GM18868 (cell line): ENCODE measurements at regions not wholly inside any gene's neighbourhood (a gene's known extent, or its start where the extent isn't known, plus 50 kb on each side); places are given as distances from the start of the nearest gene placed in this dataset.
"Not testable (repeated sequence)": the region's sequence is repeated elsewhere in the genome, so short reads cannot be mapped to it uniquely, and the experiment has no call there.

Experiments
- ATAC-seq: cut with Tn5 transposase; IDR thresholded peaks from one replicate; pipeline ENCODE4 v1.9.1; 2021; ENCODE audit warnings: mild to moderate bottlenecking, moderate library complexity; ENCODE audit not compliant: unreplicated experiment

DNA sequence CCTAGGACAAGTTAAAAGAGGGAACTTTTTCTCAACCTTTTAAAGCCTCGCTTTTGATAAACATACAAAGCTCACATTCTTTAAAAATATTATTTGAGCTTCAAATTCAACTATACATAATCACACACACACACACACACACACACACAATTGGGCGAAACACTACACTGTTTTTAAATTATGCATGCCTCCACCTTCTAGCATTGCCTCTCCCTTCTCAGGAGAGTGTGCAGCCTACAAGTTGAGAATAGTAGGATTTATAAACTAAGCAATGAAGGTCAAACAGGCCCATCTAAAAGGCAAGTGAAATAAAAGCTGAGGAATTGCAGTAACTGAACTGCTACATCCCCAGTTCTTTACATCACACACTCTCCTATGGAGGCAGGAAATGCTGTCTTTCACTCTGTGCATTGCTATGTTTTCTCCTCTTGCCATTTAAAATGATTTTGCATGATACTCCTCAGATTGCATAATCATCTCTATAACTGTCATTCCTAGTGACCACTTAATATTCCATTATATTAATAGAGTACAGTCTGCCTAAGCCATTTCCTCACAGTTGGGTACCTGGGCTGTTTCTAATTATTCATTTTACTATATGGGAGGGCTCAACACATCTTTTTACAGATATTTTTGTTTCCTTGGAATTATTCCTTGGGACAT lies 92.5 kb upstream of the KCNE2 start:
- no peak for ATAC-seq

GRCh38 chr21:34272321-34272720 lies 91.5 kb upstream of the KCNE2 start:
- ATAC-seq = no peak

- ATAC-seq = no peak
These were observed 89.8 kb upstream of the KCNE2 start for GRCh38 chr21:34274001-34274400.

GRCh38 chr21:34276711-34277425 lies 86.9 kb upstream of the KCNE2 start:
- ATAC-seq = peak; percentile 68

DNA sequence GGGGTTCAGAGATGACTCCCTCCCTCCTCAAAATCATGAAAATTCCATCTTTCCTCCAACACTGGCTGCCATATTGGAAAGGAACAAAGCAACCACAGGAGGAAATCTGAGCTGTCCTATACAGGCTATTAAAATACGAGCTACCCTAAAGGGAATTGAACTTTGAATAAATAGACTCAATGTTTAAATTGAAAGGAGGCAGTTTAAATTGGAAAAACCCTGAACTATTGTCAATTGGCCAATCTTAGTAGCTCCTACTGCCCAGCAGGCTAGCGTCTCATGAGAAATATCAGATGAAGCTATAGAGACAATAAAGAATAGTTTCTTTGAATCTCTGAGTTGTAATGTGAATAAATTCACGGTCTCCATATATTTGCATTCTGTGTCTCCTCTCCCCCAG lies 85.4 kb upstream of the KCNE2 start:
- ATAC-seq = no peak

DNA sequence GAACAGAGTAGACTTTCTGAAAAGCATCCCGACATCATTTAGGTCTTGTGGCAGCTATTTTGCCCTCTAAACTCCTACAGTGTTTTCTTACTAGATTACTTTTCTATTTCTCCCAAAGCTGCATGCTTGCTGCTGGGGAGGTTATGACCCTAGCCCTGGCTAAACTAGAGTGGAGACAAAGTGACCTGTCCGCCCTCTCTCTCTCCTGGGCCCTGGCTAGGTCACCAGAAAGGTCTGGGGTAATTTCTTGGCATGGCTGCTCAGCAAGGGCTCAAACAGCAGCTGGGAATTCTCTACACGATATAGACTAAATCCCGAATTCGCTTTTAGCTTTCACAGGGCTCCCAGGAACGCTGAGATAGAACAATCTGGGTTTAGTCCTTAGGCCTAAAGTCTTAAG lies 84.5 kb upstream of the KCNE2 start:
- no peak for ATAC-seq

GRCh38 chr21:34279883-34280282 lies 83.9 kb upstream of the KCNE2 start:
- no peak for ATAC-seq

GRCh38 chr21:34280389-34280795 lies 83.4 kb upstream of the KCNE2 start:
- ATAC-seq = no peak

GRCh38 chr21:34280959-34281358 lies 82.8 kb upstream of the KCNE2 start:
- ATAC-seq = no peak

DNA sequence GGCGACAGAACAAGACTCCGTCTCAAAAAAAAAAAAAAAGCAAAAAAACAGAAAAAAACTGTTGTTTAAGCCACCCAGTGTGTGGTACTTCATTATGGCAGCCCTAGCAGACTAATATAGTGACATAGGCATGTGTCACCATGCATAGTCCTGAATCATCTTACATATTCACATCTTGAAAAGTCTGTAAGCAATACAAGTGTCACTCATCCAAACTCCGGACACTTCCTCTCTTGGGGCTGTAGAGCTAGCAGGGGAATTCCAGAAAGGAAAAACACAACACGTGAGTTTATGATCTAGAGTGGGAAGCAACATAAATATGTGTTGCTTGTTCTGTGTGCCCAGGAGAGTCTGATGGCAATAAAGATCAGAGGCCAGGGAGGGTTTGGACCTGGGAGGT lies 81.6 kb upstream of the KCNE2 start:
- ATAC-seq = no peak

GRCh38 chr21:34284666-34285065 lies 79.1 kb upstream of the KCNE2 start:
- no peak for ATAC-seq

DNA sequence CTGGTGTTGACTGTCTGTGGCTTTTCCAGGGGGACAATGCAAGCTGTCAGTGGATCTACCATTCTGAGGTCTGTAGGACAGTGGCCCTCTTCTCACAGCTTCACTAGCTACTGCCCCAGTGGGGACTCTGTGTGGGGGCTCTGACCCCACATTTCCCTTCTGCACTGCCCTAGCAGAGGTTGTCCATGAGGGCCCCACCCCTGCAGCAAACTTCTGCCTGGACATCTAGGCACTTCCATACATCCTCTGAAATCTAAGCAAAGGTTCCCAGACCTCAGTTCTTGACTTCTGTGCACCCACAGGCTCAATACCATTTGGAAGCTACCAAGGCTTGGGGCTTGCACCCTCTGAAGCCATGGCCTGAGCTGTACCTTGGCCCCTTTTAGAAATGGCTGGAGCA lies 75.8 kb upstream of the KCNE2 start:
- ATAC-seq = not testable (repeated sequence)

DNA sequence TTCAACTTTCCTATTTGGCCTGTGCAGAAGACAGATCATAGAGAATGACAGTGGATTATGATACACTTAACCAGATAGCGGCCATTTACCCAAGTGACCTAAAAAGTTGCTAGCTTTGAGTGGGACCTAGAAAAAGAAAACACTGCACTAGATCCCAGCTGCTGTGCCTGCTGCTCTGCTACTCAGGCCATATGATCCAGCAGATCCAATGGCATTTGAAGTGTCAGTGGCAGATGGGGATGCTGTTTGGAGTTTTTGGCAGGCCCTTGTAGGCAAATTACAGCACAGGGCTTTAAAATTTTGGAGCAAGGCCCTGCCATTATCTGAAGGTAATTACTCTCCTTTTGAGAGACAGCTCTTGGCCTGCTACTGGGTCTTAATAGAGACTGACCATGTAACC lies 74.0 kb upstream of the KCNE2 start:
- no peak for ATAC-seq

DNA sequence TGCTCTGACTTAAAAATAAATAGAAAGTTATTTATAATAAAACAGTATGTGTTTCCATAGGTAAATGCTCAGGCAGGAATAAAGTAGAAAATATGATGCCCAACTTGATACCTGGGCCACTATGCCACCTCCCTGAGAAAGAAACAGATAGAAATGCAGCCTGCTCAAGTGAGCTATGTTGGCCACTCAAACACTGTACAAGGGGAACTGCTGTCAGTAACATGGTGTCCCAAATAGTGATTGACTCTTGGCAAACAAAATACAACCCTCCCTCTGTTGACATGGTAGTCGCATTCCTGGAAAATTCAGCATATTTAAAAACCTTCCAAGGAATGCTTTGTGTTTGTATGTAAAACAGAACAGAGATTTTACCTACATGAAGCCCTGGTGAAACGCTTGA lies 66.9 kb upstream of the KCNE2 start:
- ATAC-seq = no peak

GRCh38 chr21:34298534-34299167 lies 65.2 kb upstream of the KCNE2 start:
- ATAC-seq = no peak

DNA sequence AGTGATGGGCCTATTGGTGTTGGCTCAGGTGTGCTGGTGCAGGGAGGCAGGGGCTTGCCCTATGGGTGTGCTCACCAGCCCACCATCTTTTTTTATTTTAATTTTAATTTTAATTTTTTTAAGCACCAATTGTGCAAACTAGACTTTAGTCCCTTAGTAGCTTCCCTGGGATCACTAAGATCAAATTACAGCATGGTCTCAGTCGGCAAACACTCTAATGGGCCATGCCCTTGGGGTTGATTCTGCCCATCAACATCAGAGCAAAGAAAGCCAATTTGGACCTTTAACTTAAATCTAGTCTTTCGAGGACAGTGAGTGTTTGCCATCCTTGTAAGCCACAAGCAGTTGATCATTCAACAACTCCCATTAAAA lies 64.7 kb upstream of the KCNE2 start:
- no peak for ATAC-seq

GRCh38 chr21:34302521-34302920 lies 61.3 kb upstream of the KCNE2 start:
- no peak for ATAC-seq

GRCh38 chr21:34305605-34306604 lies 57.9 kb upstream of the KCNE2 start:
- ATAC-seq = no peak

DNA sequence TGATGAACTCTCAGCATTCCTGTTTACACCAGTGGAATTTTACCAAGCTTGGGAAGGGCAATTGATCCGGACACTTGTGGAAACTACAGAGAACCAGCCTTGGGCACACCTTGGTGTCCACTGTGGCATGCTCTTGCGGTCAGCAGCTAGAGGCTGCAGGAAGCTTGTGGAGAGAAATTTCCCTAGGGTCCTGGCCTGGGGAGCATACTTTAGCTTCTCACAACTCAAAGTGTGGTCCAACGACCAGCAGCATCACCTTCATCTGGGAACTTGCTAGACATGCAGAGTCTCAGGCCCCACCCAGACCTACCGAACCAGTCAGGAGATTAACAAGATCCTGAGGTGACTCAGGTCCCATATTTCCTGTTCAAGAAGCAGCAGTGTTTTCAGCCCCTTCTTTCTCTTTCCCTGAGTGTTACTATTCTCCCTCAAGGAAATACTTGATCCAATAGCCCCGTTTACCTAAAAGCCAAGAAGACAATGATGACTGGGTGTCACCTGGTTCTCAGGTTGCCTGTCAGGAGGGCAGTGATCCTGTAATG lies 55.7 kb upstream of the KCNE2 start:
- ATAC-seq = no peak

- ATAC-seq = no peak
These were observed 52.1 kb upstream of the KCNE2 start for GRCh38 chr21:34311561-34312330.
